Uterus (tissue), 2 donors: ENCODE measurements at regions not wholly inside any gene's neighbourhood (a gene's known extent, or its start where the extent isn't known, plus 50 kb on each side); places are given as distances from the start of the nearest gene placed in this dataset.

Source experiments
- CTCF ChIP-seq, 4 experiments: fragments of 200-600 bp in 2 of 4; fragments of 450-650 bp in 2 of 4; sonication (generic) in 2 of 4; IDR thresholded peaks; one replicate each; pipeline ENCODE4 v1.5.1; 2016 to 2019; ENCODE audit warnings: antibody characterized with exemption in 4 of 4, mild to moderate bottlenecking in 2 of 4, moderate library complexity in 1 of 4
- POLR2A ChIP-seq, 2 donors: fragments of 450-650 bp; IDR thresholded peaks; one replicate each; pipeline ENCODE4 v1.6.1; 2016; ENCODE audit warnings: antibody characterized with exemption in 2 of 2, mild to moderate bottlenecking in 1 of 2, moderate library complexity in 1 of 2

GRCh38 chr21:19463966-19464365 is 1060.4 kb upstream of the TMPRSS15 start:
- no peak for TF ChIP-seq POLR2A (IDR thresholded peaks at IDR 0.05)
- TF ChIP-seq CTCF (IDR thresholded peaks at IDR 0.05) = no peak
